Upper lobe of left lung (tissue), 4 donors: ENCODE measurements at regions not wholly inside any gene's neighbourhood (a gene's known extent, or its start where the extent isn't known, plus 50 kb on each side); places are given as distances from the start of the nearest gene placed in this dataset.

Source experiments
- EP300 ChIP-seq, 4 donors: sonication (generic); formaldehyde crosslinking; IDR thresholded peaks; one replicate each; pipeline ENCODE4 v1.5.1; 2017; ENCODE audit warnings: antibody characterized with exemption in 4 of 4, control low read depth in 2 of 4
- POLR2A ChIP-seq, 4 donors: fragments of 450-650 bp; IDR thresholded peaks; one replicate each; pipeline ENCODE4 v1.5.1; 2016 to 2017; ENCODE audit warnings: antibody characterized with exemption in 4 of 4, mild to moderate bottlenecking in 2 of 4
- TF ChIP-seq, protein P1 (sequence below), 6 experiments: fragments of 450-650 bp in 4 of 6; fragments of 200-600 bp in 2 of 6; sonication (generic) in 2 of 6; IDR thresholded peaks; one replicate each; pipeline ENCODE4 v1.5.1; 2016 to 2019; ENCODE audit warnings: antibody characterized with exemption in 6 of 6

DNA sequence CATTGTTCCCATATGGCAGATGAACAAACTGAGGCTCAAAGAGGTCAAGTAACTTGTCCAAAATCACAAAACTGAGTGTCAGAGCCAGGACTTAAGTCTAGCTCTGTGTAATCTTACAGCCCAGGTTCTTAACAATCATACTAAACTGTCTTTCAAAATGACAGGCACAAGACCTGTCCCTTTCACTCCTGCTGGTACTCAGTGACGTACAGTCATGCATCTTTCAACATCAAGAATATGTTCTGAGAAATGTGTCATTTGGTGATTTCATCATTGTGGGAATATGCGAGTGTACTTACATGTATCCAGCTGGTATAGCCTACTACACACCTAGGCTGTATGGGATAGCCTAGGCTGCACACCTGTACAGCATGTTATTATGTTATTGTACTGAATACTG is 646.8 kb upstream of the WWC1 start:
- TF ChIP-seq POLR2A (IDR thresholded peaks at IDR 0.05) = no peak
- TF ChIP-seq, protein P1, sequence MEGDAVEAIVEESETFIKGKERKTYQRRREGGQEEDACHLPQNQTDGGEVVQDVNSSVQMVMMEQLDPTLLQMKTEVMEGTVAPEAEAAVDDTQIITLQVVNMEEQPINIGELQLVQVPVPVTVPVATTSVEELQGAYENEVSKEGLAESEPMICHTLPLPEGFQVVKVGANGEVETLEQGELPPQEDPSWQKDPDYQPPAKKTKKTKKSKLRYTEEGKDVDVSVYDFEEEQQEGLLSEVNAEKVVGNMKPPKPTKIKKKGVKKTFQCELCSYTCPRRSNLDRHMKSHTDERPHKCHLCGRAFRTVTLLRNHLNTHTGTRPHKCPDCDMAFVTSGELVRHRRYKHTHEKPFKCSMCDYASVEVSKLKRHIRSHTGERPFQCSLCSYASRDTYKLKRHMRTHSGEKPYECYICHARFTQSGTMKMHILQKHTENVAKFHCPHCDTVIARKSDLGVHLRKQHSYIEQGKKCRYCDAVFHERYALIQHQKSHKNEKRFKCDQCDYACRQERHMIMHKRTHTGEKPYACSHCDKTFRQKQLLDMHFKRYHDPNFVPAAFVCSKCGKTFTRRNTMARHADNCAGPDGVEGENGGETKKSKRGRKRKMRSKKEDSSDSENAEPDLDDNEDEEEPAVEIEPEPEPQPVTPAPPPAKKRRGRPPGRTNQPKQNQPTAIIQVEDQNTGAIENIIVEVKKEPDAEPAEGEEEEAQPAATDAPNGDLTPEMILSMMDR (IDR thresholded peaks at IDR 0.05) = no peak
- TF ChIP-seq EP300 (IDR thresholded peaks at IDR 0.05) = no peak
